ENCODE measurements at regions not wholly inside any gene's neighbourhood (a gene's known extent, or its start where the extent isn't known, plus 50 kb on each side); places are given as distances from the start of the nearest gene placed in this dataset.

- Histone ChIP-seq H3K4me3 (ENCODE audit: insufficient read length, low read depth) (no peak overlapping the region), H3K4me1 (ENCODE audit: insufficient read depth, insufficient read length) (no peaks in the 10 kb centered on the region), H3K9ac (ENCODE audit: insufficient read length, low read depth) (no peak overlapping the region), H3K36me3 (ENCODE audit: insufficient read depth, insufficient read length, low read length) (no peaks in the 10 kb centered on the region), H3K27me3 (ENCODE audit: insufficient read depth, insufficient read length) (no peaks in the 10 kb centered on the region), H3K9me3 (ENCODE audit: insufficient read depth, low read length) (no peaks in the 10 kb centered on the region)
- DNase-seq (ENCODE audit: low read depth, low spot score), result no peak
- no peak for TF ChIP-seq ZNF274 (IDR thresholded peaks at IDR 0.05; ENCODE audit: low read depth, low read length)
- TF ChIP-seq YY1 (IDR thresholded peaks at IDR 0.05; ENCODE audit: insufficient read depth, insufficient read length), result no peak
- no peak for TF ChIP-seq SUZ12 (IDR thresholded peaks at IDR 0.05; ENCODE audit: extremely low read depth, insufficient read depth, insufficient read length)
Measured at GRCh38 chr4:36915717-36916116, 328.8 kb upstream of the NWD2 start.

DNA sequence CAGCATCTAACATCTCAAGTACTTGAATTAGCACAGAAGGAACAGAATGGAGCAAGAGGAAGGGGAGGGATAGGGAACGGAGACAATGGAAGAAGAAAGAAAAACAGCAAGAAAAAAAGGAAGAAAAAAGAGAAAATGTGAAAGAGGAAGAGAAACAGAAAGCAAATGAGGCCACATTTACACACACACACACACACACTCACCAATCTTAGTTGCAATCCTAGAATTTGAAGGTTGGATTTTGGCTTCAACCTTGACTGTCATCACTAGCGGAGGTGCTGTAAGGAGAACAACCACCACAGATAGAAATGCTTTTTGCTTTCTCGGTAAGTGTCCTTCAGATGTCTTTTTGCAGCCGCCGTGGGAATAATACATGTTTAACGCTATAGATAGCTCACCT lies 327.1 kb upstream of the NWD2 start:
- Histone ChIP-seq H3K9ac (ENCODE audit: insufficient read length, low read depth) (no peak overlapping the region), H3K27me3 (ENCODE audit: insufficient read depth, insufficient read length) (no peaks in the 10 kb centered on the region), H3K4me1 (ENCODE audit: insufficient read depth, insufficient read length) (no peaks in the 10 kb centered on the region), H3K9me3 (ENCODE audit: insufficient read depth, low read length) (no peaks in the 10 kb centered on the region), H3K4me3 (ENCODE audit: insufficient read length, low read depth) (no peak overlapping the region), H3K36me3 (ENCODE audit: insufficient read depth, insufficient read length, low read length) (no peaks in the 10 kb centered on the region)
- no peak for DNase-seq (ENCODE audit: low read depth, low spot score)
- no peak for TF ChIP-seq YY1 (IDR thresholded peaks at IDR 0.05; ENCODE audit: insufficient read depth, insufficient read length)

DNA sequence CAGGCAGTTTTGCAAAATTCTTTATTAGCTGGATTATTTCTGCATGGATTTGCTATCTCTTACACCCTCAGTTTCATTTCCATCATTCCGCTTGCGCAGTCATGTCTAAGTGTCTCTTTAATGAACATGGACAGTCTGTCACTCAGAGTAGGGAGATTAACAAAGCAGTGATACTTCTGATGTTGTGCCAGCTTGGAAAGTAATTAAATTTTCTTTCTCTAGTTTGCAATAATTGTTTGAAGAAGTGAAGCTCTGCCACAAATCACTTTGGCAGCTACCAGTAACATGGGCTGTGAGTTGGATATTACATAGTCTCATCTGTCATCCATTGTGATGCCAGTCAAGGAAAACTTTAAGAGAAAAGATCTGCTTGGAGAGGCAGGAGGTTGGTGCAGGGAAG lies 324.8 kb upstream of the NWD2 start:
- no peak for DNase-seq (ENCODE audit: low read depth, low spot score)
- no peaks in the 10 kb centered on the region for H3K9me3 ChIP-seq (ENCODE audit: insufficient read depth, low read length)
- no peak for TF ChIP-seq ZNF274 (IDR thresholded peaks at IDR 0.05; ENCODE audit: low read depth, low read length)
- no peak for TF ChIP-seq YY1 (IDR thresholded peaks at IDR 0.05; ENCODE audit: insufficient read depth, insufficient read length)
- no peak for TF ChIP-seq SUZ12 (IDR thresholded peaks at IDR 0.05; ENCODE audit: extremely low read depth, insufficient read depth, insufficient read length)

DNA sequence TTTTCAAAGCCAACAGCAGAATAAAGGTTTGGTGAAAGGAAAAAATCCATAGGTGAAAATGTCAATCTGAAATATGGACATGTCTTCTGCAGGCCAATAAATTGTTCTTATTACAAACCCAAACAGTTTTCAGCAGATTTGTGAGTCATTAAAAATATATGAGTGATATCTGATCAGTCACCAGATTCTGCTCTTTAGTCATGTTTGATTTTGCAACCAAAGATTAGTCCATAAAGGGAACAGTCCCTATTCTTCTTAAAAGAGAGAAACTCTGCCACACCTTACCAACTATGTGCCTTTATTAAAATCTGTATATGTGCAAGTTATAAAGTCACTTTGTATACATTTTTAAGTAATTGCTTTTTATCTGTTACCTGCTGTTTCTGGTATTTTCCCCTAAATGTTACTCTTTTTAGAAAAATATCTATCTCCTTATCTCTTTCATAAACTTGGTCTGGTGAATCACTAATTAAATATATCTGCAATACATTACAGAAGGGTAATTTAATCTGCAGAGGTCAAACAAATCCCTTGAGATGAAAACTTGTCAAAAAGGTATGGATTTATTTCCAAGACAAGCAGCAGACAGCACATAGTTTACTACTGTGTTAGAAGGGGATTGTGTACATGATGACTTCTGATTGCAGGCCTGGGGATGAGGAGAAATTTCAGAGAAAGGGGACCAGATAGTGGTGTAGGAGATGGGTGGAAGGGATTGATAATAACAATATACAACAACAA lies 322.9 kb upstream of the NWD2 start:
- Histone ChIP-seq H3K9ac (ENCODE audit: insufficient read length, low read depth) (no peak overlapping the region), H3K36me3 (ENCODE audit: insufficient read depth, insufficient read length, low read length) (no peaks in the 10 kb centered on the region), H3K9me3 (ENCODE audit: insufficient read depth, low read length) (no peaks in the 10 kb centered on the region), H3K4me1 (ENCODE audit: insufficient read depth, insufficient read length) (no peaks in the 10 kb centered on the region), H3K4me3 (ENCODE audit: insufficient read length, low read depth) (no peak overlapping the region), H3K27me3 (ENCODE audit: insufficient read depth, insufficient read length) (no peaks in the 10 kb centered on the region)
- no peak for DNase-seq (ENCODE audit: low read depth, low spot score)
- no peak for TF ChIP-seq ZNF274 (IDR thresholded peaks at IDR 0.05; ENCODE audit: low read depth, low read length)

More for the DNA sequence above, 324.8 kb upstream of the NWD2 start:
- no peak overlapping the region for H3K4me3 ChIP-seq (ENCODE audit: insufficient read length, low read depth)
- H3K9ac ChIP-seq (ENCODE audit: insufficient read length, low read depth), result no peak overlapping the region
- H3K27me3 ChIP-seq (ENCODE audit: insufficient read depth, insufficient read length), result no peaks in the 10 kb centered on the region
- H3K4me1 ChIP-seq (ENCODE audit: insufficient read depth, insufficient read length), result no peaks in the 10 kb centered on the region
- no peaks in the 10 kb centered on the region for H3K36me3 ChIP-seq (ENCODE audit: insufficient read depth, insufficient read length, low read length)

DNA sequence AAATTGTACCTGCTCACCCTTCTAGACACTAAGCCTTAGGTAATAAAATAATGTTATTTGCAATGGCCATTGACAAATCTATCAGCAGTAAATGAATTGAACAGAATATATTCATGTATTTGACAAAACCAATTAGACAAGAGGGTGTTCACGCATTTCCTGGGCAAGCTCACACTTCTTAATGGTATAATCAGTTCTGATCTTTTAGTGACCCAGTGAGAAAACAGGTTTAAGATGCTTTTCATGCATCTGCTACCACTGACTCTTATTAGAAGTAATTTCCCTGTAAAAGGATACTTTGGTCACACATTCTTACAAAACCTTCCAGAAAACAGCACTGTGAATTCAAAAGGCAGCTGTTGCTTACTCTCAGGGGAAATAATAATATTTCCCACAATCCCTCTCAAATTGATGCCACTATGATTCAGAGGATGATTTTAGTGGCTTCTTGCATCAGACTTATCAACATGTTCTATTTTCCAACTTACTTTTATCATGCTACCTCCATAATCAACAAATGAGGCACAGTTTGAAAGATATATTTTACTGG lies 313.9 kb upstream of the NWD2 start:
- no peaks in the 10 kb centered on the region for H3K27me3 ChIP-seq (ENCODE audit: insufficient read depth, insufficient read length)
- no peak for TF ChIP-seq YY1 (IDR thresholded peaks at IDR 0.05; ENCODE audit: insufficient read depth, insufficient read length)
- no peak for TF ChIP-seq SUZ12 (IDR thresholded peaks at IDR 0.05; ENCODE audit: extremely low read depth, insufficient read depth, insufficient read length)
- TF ChIP-seq ZNF274 (IDR thresholded peaks at IDR 0.05; ENCODE audit: low read depth, low read length), result no peak

GRCh38 chr4:36944232-36944631 lies 300.3 kb upstream of the NWD2 start:
- H3K9me3 ChIP-seq (ENCODE audit: insufficient read depth, low read length), result no peaks in the 10 kb centered on the region
- no peak for DNase-seq (ENCODE audit: low read depth, low spot score)

More for the DNA sequence above, 313.9 kb upstream of the NWD2 start:
- DNase-seq (ENCODE audit: low read depth, low spot score), result no peak
- Histone ChIP-seq H3K9ac (ENCODE audit: insufficient read length, low read depth) (no peak overlapping the region), H3K9me3 (ENCODE audit: insufficient read depth, low read length) (no peaks in the 10 kb centered on the region), H3K36me3 (ENCODE audit: insufficient read depth, insufficient read length, low read length) (no peaks in the 10 kb centered on the region), H3K4me3 (ENCODE audit: insufficient read length, low read depth) (no peak overlapping the region), H3K4me1 (ENCODE audit: insufficient read depth, insufficient read length) (no peaks in the 10 kb centered on the region)

DNA sequence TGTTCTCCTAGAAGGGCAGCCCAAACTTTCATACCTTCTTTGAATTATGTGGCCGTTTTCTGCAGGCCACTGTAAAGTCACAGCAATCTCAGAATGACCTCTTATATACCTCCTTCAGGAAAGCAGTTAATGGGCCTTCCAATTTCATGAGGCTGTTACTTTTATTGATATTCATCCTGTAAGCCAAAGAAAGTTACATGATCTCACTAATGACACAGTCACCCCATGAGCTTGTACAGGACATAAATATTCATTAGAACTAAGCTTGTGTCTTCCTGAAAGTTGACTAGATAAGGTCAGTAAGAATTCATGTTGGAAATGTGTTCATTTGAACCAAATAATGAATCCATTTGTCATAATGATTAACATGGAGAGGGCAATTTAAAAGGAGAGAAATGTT lies 283.1 kb upstream of the NWD2 start:
- TF ChIP-seq YY1 (IDR thresholded peaks at IDR 0.05; ENCODE audit: insufficient read depth, insufficient read length) (no peak), SUZ12 (IDR thresholded peaks at IDR 0.05; ENCODE audit: extremely low read depth, insufficient read depth, insufficient read length) (no peak), ZNF274 (IDR thresholded peaks at IDR 0.05; ENCODE audit: low read depth, low read length) (no peak)
- Histone ChIP-seq H3K9ac (ENCODE audit: insufficient read length, low read depth) (no peak overlapping the region), H3K27me3 (ENCODE audit: insufficient read depth, insufficient read length) (no peaks in the 10 kb centered on the region), H3K9me3 (ENCODE audit: insufficient read depth, low read length) (no peaks in the 10 kb centered on the region), H3K4me3 (ENCODE audit: insufficient read length, low read depth) (no peak overlapping the region), H3K4me1 (ENCODE audit: insufficient read depth, insufficient read length) (no peaks in the 10 kb centered on the region), H3K36me3 (ENCODE audit: insufficient read depth, insufficient read length, low read length) (no peaks in the 10 kb centered on the region)
- no peak for DNase-seq (ENCODE audit: low read depth, low spot score)

More at GRCh38 chr4:36944232-36944631, 300.3 kb upstream of the NWD2 start:
- H3K36me3 ChIP-seq (ENCODE audit: insufficient read depth, insufficient read length, low read length), result no peaks in the 10 kb centered on the region
- TF ChIP-seq YY1 (IDR thresholded peaks at IDR 0.05; ENCODE audit: insufficient read depth, insufficient read length), result no peak
- no peak for TF ChIP-seq ZNF274 (IDR thresholded peaks at IDR 0.05; ENCODE audit: low read depth, low read length)
- TF ChIP-seq SUZ12 (IDR thresholded peaks at IDR 0.05; ENCODE audit: extremely low read depth, insufficient read depth, insufficient read length), result no peak
- H3K27me3 ChIP-seq (ENCODE audit: insufficient read depth, insufficient read length), result no peaks in the 10 kb centered on the region
- no peaks in the 10 kb centered on the region for H3K4me1 ChIP-seq (ENCODE audit: insufficient read depth, insufficient read length)
- H3K4me3 ChIP-seq (ENCODE audit: insufficient read length, low read depth), result no peak overlapping the region
- H3K9ac ChIP-seq (ENCODE audit: insufficient read length, low read depth), result no peak overlapping the region

All from NT2/D1 (cell line).